CD4-positive, alpha-beta memory T cell (primary cell): ENCODE measurements at regions not wholly inside any gene's neighbourhood (a gene's known extent, or its start where the extent isn't known, plus 50 kb on each side); places are given as distances from the start of the nearest gene placed in this dataset.

Experiments
- CTCF ChIA-PET: fragments of 350-600 bp; sonication (Branson Sonifier 250); formaldehyde crosslinking; loops from one replicate; lab custom pipeline; 2021; ENCODE audit warnings: inconsistent platforms; ENCODE audit not compliant: partially characterized antibody; lab: Charles Lee
- POLR2A ChIA-PET: fragments of 350-600 bp; sonication (Branson Sonifier 250); formaldehyde crosslinking; loops from one replicate; lab custom pipeline; 2021; ENCODE audit not compliant: partially characterized antibody; lab: Charles Lee
- DNase-seq, 5 donors: peaks; one replicate each; pipeline versions ENCODE4 v3.0.0 to v3.0.0-alpha.2; 2020 to 2022; ENCODE audit warnings: mixed read lengths in 1 of 5
- H3K27ac ChIP-seq: one replicate; pipeline ENCODE4 v1.7.0; 2013; ENCODE audit warnings: low read depth, low read length
- H3K27me3 ChIP-seq: 2 replicates; pipeline ENCODE4 v1.7.0; 2013; ENCODE audit warnings: mild to moderate bottlenecking, low read length, moderate library complexity; ENCODE audit not compliant: insufficient read depth
- H3K36me3 ChIP-seq: 2 replicates; pipeline ENCODE4 v1.7.0; 2013; ENCODE audit warnings: mild to moderate bottlenecking, low read length, moderate library complexity; ENCODE audit not compliant: insufficient read depth
- H3K4me1 ChIP-seq: 2 replicates; pipeline ENCODE4 v1.7.0; 2013; ENCODE audit warnings: mild to moderate bottlenecking, low read length, moderate library complexity; ENCODE audit not compliant: insufficient read depth
- H3K4me3 ChIP-seq, 2 donors: one replicate each; pipeline ENCODE4 v1.7.0; 2013; ENCODE audit warnings: low read length in 2 of 2, mild to moderate bottlenecking in 1 of 2
- H3K9me3 ChIP-seq, 2 donors: one replicate each; pipeline ENCODE4 v1.7.0; 2013; ENCODE audit warnings: low read length in 2 of 2, control low read depth in 1 of 2; ENCODE audit not compliant: control insufficient read depth in 1 of 2
- H3K27ac Mint-ChIP-seq, 7 donors: one replicate each; pipeline ENCODE4 v1.8.0; 2020 to 2021; ENCODE audit warnings: mixed read lengths in 7 of 7, mild to moderate bottlenecking in 6 of 7, inconsistent platforms in 3 of 7, moderate library complexity in 3 of 7
- H3K27me3 Mint-ChIP-seq, 2 donors: one replicate each; pipeline ENCODE4 v1.8.0; 2020 to 2021; ENCODE audit warnings: mixed read lengths in 2 of 2
- H3K36me3 Mint-ChIP-seq, 2 donors: one replicate each; pipeline ENCODE4 v1.8.0; 2020 to 2021; ENCODE audit warnings: mixed read lengths in 2 of 2, inconsistent platforms in 1 of 2, mild to moderate bottlenecking in 1 of 2
- H3K4me1 Mint-ChIP-seq, 4 donors: one replicate each; pipeline ENCODE4 v1.8.0; 2020 to 2021; ENCODE audit warnings: mixed read lengths in 4 of 4, mild to moderate bottlenecking in 1 of 4
- H3K4me3 Mint-ChIP-seq, 8 donors: one replicate each; pipeline ENCODE4 v1.8.0; 2020 to 2021; ENCODE audit warnings: mixed read lengths in 8 of 8, mild to moderate bottlenecking in 7 of 8, moderate library complexity in 6 of 8, inconsistent platforms in 3 of 8
- H3K9me3 Mint-ChIP-seq, 8 donors: one replicate each; pipeline ENCODE4 v1.8.0; 2020 to 2021; ENCODE audit warnings: mixed read lengths in 8 of 8, mild to moderate bottlenecking in 5 of 8, inconsistent platforms in 3 of 8, moderate library complexity in 1 of 8
- intact Hi-C: fragments of 100-400 bp; cut with micrococcal nuclease; formaldehyde crosslinking; loops from one replicate; pipeline ENCODE4 v1.15.1; 2023

- Histone ChIP-seq H3K36me3 (no peaks in the 10 kb centered on the region), H3K4me1 (no peaks in the 10 kb centered on the region), H3K27me3 (no peaks in the 10 kb centered on the region), H3K27ac (no peak overlapping the region), H3K4me3 (no peak overlapping the region), H3K9me3 (no peaks in the 10 kb centered on the region)
- Mint-ChIP-seq H3K9me3 (peaks cover 0 to 6% (median 4%) of the 10 kb centered on the region in 8 donors), H3K27ac (no peak overlapping the region), H3K27me3 (no peaks in the 10 kb centered on the region), H3K36me3 (no peaks in the 10 kb centered on the region), H3K4me1 (no peaks in the 10 kb centered on the region), H3K4me3 (no peak overlapping the region)
- ChIA-PET POLR2A (no interaction called here), CTCF (no interaction called here)
- intact Hi-C loops, result no loop called here
- DNase-seq, result no peak
These were observed 1801.0 kb downstream of the C4orf33 start for GRCh38 chr4:130896920-130897319.

- Mint-ChIP-seq H3K4me1 (no peaks in the 10 kb centered on the region), H3K9me3 (peaks cover 0 to 8% (median 3%) of the 10 kb centered on the region in 8 donors), H3K27me3 (no peaks in the 10 kb centered on the region), H3K36me3 (no peaks in the 10 kb centered on the region), H3K4me3 (no peak overlapping the region), H3K27ac (no peak overlapping the region)
- H3K36me3 ChIP-seq, result no peaks in the 10 kb centered on the region
- intact Hi-C loops, result no loop called here
- no peak overlapping the region for H3K4me3 ChIP-seq
- no peaks in the 10 kb centered on the region for H3K27me3 ChIP-seq
- no peaks in the 10 kb centered on the region for H3K9me3 ChIP-seq
- no peak for DNase-seq
- no peaks in the 10 kb centered on the region for H3K4me1 ChIP-seq
- ChIA-PET CTCF (no interaction called here), POLR2A (no interaction called here)
- H3K27ac ChIP-seq, result no peak overlapping the region
These were observed 1805.4 kb downstream of the C4orf33 start for GRCh38 chr4:130901321-130901720.

GRCh38 chr4:130922955-130923354 is 1827.0 kb downstream of the C4orf33 start:
- Mint-ChIP-seq H3K27me3 (no peaks in the 10 kb centered on the region), H3K4me1 (no peaks in the 10 kb centered on the region), H3K4me3 (no peak overlapping the region), H3K36me3 (no peaks in the 10 kb centered on the region), H3K27ac (no peak overlapping the region), H3K9me3 (peaks cover 0 to 22% (median 13%) of the 10 kb centered on the region in 8 donors)
- H3K4me3 ChIP-seq, result no peak overlapping the region
- intact Hi-C loops, result no loop called here
- H3K4me1 ChIP-seq, result no peaks in the 10 kb centered on the region
- ChIA-PET POLR2A (no interaction called here), CTCF (no interaction called here)
- no peaks in the 10 kb centered on the region for H3K36me3 ChIP-seq
- no peak for DNase-seq
- no peak overlapping the region for H3K27ac ChIP-seq
- H3K27me3 ChIP-seq, result no peaks in the 10 kb centered on the region
- H3K9me3 ChIP-seq, result peaks cover 0 to 2% of the 10 kb centered on the region in 2 donors

GRCh38 chr4:130955520-130955919 is 1859.6 kb downstream of the C4orf33 start:
- no peaks in the 10 kb centered on the region for H3K4me1 ChIP-seq
- no peak overlapping the region for H3K4me3 Mint-ChIP-seq
- POLR2A ChIA-PET, result no interaction called here
- no peak overlapping the region for H3K27ac ChIP-seq
- no peak overlapping the region for H3K27ac Mint-ChIP-seq
- H3K9me3 ChIP-seq, result no peaks in the 10 kb centered on the region
- H3K27me3 Mint-ChIP-seq, result no peaks in the 10 kb centered on the region
- no peak for DNase-seq
- no peaks in the 10 kb centered on the region for H3K27me3 ChIP-seq
- H3K36me3 ChIP-seq, result no peaks in the 10 kb centered on the region
- H3K4me1 Mint-ChIP-seq, result no peaks in the 10 kb centered on the region
- CTCF ChIA-PET, result no interaction called here
- no peaks in the 10 kb centered on the region for H3K36me3 Mint-ChIP-seq
- intact Hi-C loops, result no loop called here
- peaks cover 0 to 13% (median 4%) of the 10 kb centered on the region in 8 donors for H3K9me3 Mint-ChIP-seq
- H3K4me3 ChIP-seq, result no peak overlapping the region

GRCh38 chr4:130985371-130985770 is 1889.4 kb downstream of the C4orf33 start:
- no peak overlapping the region for H3K4me3 Mint-ChIP-seq
- no peaks in the 10 kb centered on the region for H3K36me3 Mint-ChIP-seq
- POLR2A ChIA-PET, result no interaction called here
- Histone ChIP-seq H3K9me3 (no peaks in the 10 kb centered on the region), H3K27ac (no peak overlapping the region), H3K4me3 (no peak overlapping the region), H3K36me3 (no peaks in the 10 kb centered on the region), H3K4me1 (no peaks in the 10 kb centered on the region), H3K27me3 (no peaks in the 10 kb centered on the region)
- H3K27me3 Mint-ChIP-seq, result no peaks in the 10 kb centered on the region
- CTCF ChIA-PET, result no interaction called here
- H3K4me1 Mint-ChIP-seq, result no peaks in the 10 kb centered on the region
- DNase-seq, result no peak
- peaks cover 2 to 12% (median 4%) of the 10 kb centered on the region in 8 donors for H3K9me3 Mint-ChIP-seq
- intact Hi-C loops, result no loop called here
- H3K27ac Mint-ChIP-seq, result no peak overlapping the region

- no peaks in the 10 kb centered on the region for H3K4me1 Mint-ChIP-seq
- Histone ChIP-seq H3K4me1 (no peaks in the 10 kb centered on the region), H3K27me3 (no peaks in the 10 kb centered on the region), H3K9me3 (no peaks in the 10 kb centered on the region), H3K4me3 (no peak overlapping the region), H3K36me3 (no peaks in the 10 kb centered on the region), H3K27ac (no peak overlapping the region)
- POLR2A ChIA-PET, result no interaction called here
- intact Hi-C loops, result no loop called here
- H3K36me3 Mint-ChIP-seq, result no peaks in the 10 kb centered on the region
- no peak overlapping the region for H3K4me3 Mint-ChIP-seq
- no peaks in the 10 kb centered on the region for H3K27me3 Mint-ChIP-seq
- DNase-seq, result no peak
- H3K27ac Mint-ChIP-seq, result no peak overlapping the region
- CTCF ChIA-PET, result no interaction called here
- H3K9me3 Mint-ChIP-seq, result peaks cover 0 to 10% (median 4%) of the 10 kb centered on the region in 8 donors
These were observed 1900.0 kb downstream of the C4orf33 start for GRCh38 chr4:130995988-130996387.

GRCh38 chr4:131001371-131001770 is 1905.4 kb downstream of the C4orf33 start:
- no peak for DNase-seq
- H3K27me3 Mint-ChIP-seq, result no peaks in the 10 kb centered on the region
- no peak overlapping the region for H3K4me3 Mint-ChIP-seq
- Histone ChIP-seq H3K27ac (no peak overlapping the region), H3K36me3 (no peaks in the 10 kb centered on the region), H3K4me1 (no peaks in the 10 kb centered on the region), H3K4me3 (no peak overlapping the region), H3K9me3 (no peaks in the 10 kb centered on the region), H3K27me3 (no peaks in the 10 kb centered on the region)
- POLR2A ChIA-PET, result no interaction called here
- CTCF ChIA-PET, result no interaction called here
- no peaks in the 10 kb centered on the region for H3K36me3 Mint-ChIP-seq
- no peaks in the 10 kb centered on the region for H3K4me1 Mint-ChIP-seq
- intact Hi-C loops, result no loop called here
- H3K9me3 Mint-ChIP-seq, result peaks cover 0 to 10% (median 3%) of the 10 kb centered on the region in 8 donors
- no peak overlapping the region for H3K27ac Mint-ChIP-seq

- H3K27me3 Mint-ChIP-seq, result no peaks in the 10 kb centered on the region
- Histone ChIP-seq H3K36me3 (no peaks in the 10 kb centered on the region), H3K27ac (no peak overlapping the region), H3K27me3 (no peaks in the 10 kb centered on the region), H3K9me3 (no peaks in the 10 kb centered on the region), H3K4me3 (no peak overlapping the region), H3K4me1 (no peaks in the 10 kb centered on the region)
- H3K4me1 Mint-ChIP-seq, result no peaks in the 10 kb centered on the region
- H3K27ac Mint-ChIP-seq, result no peak overlapping the region
- no peak for DNase-seq
- ChIA-PET POLR2A (no interaction called here), CTCF (no interaction called here)
- peaks cover 0 to 10% (median 3%) of the 10 kb centered on the region in 8 donors for H3K9me3 Mint-ChIP-seq
- H3K36me3 Mint-ChIP-seq, result no peaks in the 10 kb centered on the region
- H3K4me3 Mint-ChIP-seq, result no peak overlapping the region
- intact Hi-C loops, result no loop called here
These were observed 1906.2 kb downstream of the C4orf33 start for GRCh38 chr4:131002132-131002531.
